ENCODE measurements at regions not wholly inside any gene's neighbourhood (a gene's known extent, or its start where the extent isn't known, plus 50 kb on each side); places are given as distances from the start of the nearest gene placed in this dataset.

- no peak for DNase-seq (ENCODE audit: low spot score)
- no peak for TF ChIP-seq CTCF (IDR thresholded peaks at IDR 0.05; ENCODE audit: extremely low read depth, insufficient read depth, missing control alignments)
- in situ Hi-C loops (cut with MboI; ENCODE audit: low pct_unique_long_range_greater_than_20kb, low sequenced_read_pairs, unreplicated experiment) = loop anchor here (25.0 kb wide), 1 partner anchor 165 kb away; no protein-coding TSS in a partner anchor
Observed at GRCh38 chr4:89427782-89428181, 120.2 kb upstream of the GPRIN3 start.

GRCh38 chr4:89425023-89425422 lies 117.4 kb upstream of the GPRIN3 start:
- no peak for TF ChIP-seq CTCF (IDR thresholded peaks at IDR 0.05; ENCODE audit: extremely low read depth, insufficient read depth, missing control alignments)
- in situ Hi-C loops (cut with MboI; ENCODE audit: low pct_unique_long_range_greater_than_20kb, low sequenced_read_pairs, unreplicated experiment) = loop anchor here (25.0 kb wide), 1 partner anchor 163 kb away; no protein-coding TSS in a partner anchor

GRCh38 chr4:89422441-89422990 lies 114.9 kb upstream of the GPRIN3 start:
- TF ChIP-seq CTCF (IDR thresholded peaks at IDR 0.05; ENCODE audit: extremely low read depth, insufficient read depth, missing control alignments) = no peak
- DNase-seq (ENCODE audit: low spot score) = no peak
- in situ Hi-C loops (cut with MboI; ENCODE audit: low pct_unique_long_range_greater_than_20kb, low sequenced_read_pairs, unreplicated experiment) = no loop called here

More at GRCh38 chr4:89425023-89425422, 117.4 kb upstream of the GPRIN3 start:
- no peak for DNase-seq (ENCODE audit: low spot score)

GRCh38 chr4:89420507-89420906 lies 112.9 kb upstream of the GPRIN3 start:
- in situ Hi-C loops (cut with MboI; ENCODE audit: low pct_unique_long_range_greater_than_20kb, low sequenced_read_pairs, unreplicated experiment) = no loop called here
- TF ChIP-seq CTCF (IDR thresholded peaks at IDR 0.05; ENCODE audit: extremely low read depth, insufficient read depth, missing control alignments) = no peak
- DNase-seq (ENCODE audit: low spot score) = no peak

- no peak for DNase-seq (ENCODE audit: low spot score)
- in situ Hi-C loops (cut with MboI; ENCODE audit: low pct_unique_long_range_greater_than_20kb, low sequenced_read_pairs, unreplicated experiment) = no loop called here
- TF ChIP-seq CTCF (IDR thresholded peaks at IDR 0.05; ENCODE audit: extremely low read depth, insufficient read depth, missing control alignments) = no peak
Observed at GRCh38 chr4:89419111-89419695, 111.6 kb upstream of the GPRIN3 start.

- no peak for DNase-seq (ENCODE audit: low spot score)
- in situ Hi-C loops (cut with MboI; ENCODE audit: low pct_unique_long_range_greater_than_20kb, low sequenced_read_pairs, unreplicated experiment) = no loop called here
- no peak for TF ChIP-seq CTCF (IDR thresholded peaks at IDR 0.05; ENCODE audit: extremely low read depth, insufficient read depth, missing control alignments)
Observed at GRCh38 chr4:89416960-89417359, 109.4 kb upstream of the GPRIN3 start.

Measured in GM13977 (cell line).